PFSK-1 (cell line): ENCODE measurements at regions not wholly inside any gene's neighbourhood (a gene's known extent, or its start where the extent isn't known, plus 50 kb on each side); places are given as distances from the start of the nearest gene placed in this dataset.

ENCODE experiments used
- POLR2AphosphoS5 ChIP-seq: IDR thresholded peaks from 2 replicates; pipeline ENCODE4 v1.6.1; 2012; ENCODE audit warnings: low read depth, mild to moderate bottlenecking, control low read depth, low read length, moderate library complexity
- SIN3A ChIP-seq: IDR thresholded peaks from 2 replicates; pipeline ENCODE4 v1.6.1; 2012; ENCODE audit warnings: mild to moderate bottlenecking, low read length, moderate library complexity, borderline replicate concordance; ENCODE audit not compliant: insufficient read depth
- TAF1 ChIP-seq: IDR thresholded peaks from 2 replicates; pipeline ENCODE4 v1.6.1; 2012; ENCODE audit warnings: low read length, control low read depth, borderline replicate concordance; ENCODE audit not compliant: insufficient read depth

DNA sequence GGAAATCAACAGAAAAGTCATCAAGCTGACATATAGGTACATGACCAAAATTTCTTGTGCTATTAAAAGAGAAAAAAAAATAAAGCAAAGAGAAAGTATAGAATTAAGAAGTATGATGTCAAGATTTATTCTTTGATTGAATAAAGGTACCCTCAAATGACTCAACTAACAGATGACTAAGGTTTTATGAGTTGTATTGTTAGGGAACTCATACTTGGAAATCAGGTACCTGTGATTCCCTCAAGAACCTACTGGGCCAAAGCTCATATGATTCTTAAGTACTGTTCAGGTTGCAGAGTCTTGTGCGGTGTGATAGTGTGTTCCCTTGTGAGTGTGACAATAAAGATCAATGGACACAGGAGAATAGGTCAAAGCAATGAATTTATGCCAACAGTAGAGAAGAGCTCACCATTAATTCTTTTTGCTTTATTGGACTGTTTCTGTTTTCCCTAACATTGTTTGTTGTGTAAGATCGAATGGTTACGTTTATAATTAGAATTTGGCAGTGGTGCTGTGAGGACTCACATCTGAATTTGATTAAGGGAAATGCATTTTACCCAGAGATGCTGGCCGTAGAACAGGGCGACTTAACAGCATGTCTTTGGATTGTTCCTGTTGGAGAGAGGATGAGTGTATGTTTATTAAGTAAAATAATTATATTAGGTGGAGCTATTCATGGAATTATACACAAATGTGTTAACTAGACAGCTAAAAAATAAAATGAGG lies 293.2 kb upstream of the SEMA3D start:
- TF ChIP-seq TAF1 = no peak
- TF ChIP-seq SIN3A = no peak
- no peak for TF ChIP-seq POLR2AphosphoS5
